Endodermal cell (in vitro differentiated cells): ENCODE measurements at regions not wholly inside any gene's neighbourhood (a gene's known extent, or its start where the extent isn't known, plus 50 kb on each side); places are given as distances from the start of the nearest gene placed in this dataset.

ENCODE experiments used
- DNase-seq: peaks from one replicate; pipeline ENCODE4 v3.0.0-alpha.2; 2017
- H3K27ac ChIP-seq: 2 replicates; pipeline ENCODE4 v1.5.1; 2013; ENCODE audit warnings: mild to moderate bottlenecking, low read depth, low read length, moderate library complexity
- H3K27me3 ChIP-seq: 2 replicates; pipeline ENCODE4 v1.6.1; 2013; ENCODE audit warnings: mild to moderate bottlenecking, low read length, moderate library complexity; ENCODE audit not compliant: insufficient read depth, control insufficient read depth, poor library complexity, severe bottlenecking
- H3K36me3 ChIP-seq: 2 replicates; pipeline ENCODE4 v1.7.0; 2013; ENCODE audit warnings: mild to moderate bottlenecking, low read length, moderate library complexity; ENCODE audit not compliant: control insufficient read depth, insufficient read depth
- H3K4me1 ChIP-seq: one replicate; pipeline ENCODE4 v1.7.0; 2013; ENCODE audit warnings: low read length; ENCODE audit not compliant: control insufficient read depth, insufficient read depth
- H3K4me3 ChIP-seq: 2 replicates; pipeline ENCODE4 v1.5.1; 2013; ENCODE audit warnings: mild to moderate bottlenecking, low read length, moderate library complexity
- H3K9ac ChIP-seq: 2 replicates; pipeline ENCODE4 v1.6.1; 2013; ENCODE audit warnings: mild to moderate bottlenecking, low read length, moderate library complexity; ENCODE audit not compliant: poor library complexity, severe bottlenecking; ENCODE audit errors: extremely low read depth
- H3K9me3 ChIP-seq: 2 replicates; pipeline ENCODE4 v1.6.1; 2013; ENCODE audit warnings: mild to moderate bottlenecking, low read length, moderate library complexity; ENCODE audit not compliant: control insufficient read depth
- H3K27ac Mint-ChIP-seq: 2 replicates; pipeline ENCODE4 v1.8.0; 2020; ENCODE audit warnings: mixed read lengths
- H3K27me3 Mint-ChIP-seq: 2 replicates; pipeline ENCODE4 v1.8.0; 2021; ENCODE audit warnings: mild to moderate bottlenecking, mixed read lengths; ENCODE audit not compliant: insufficient read depth
- H3K36me3 Mint-ChIP-seq: 2 replicates; pipeline ENCODE4 v1.8.0; 2020; ENCODE audit warnings: low read depth, mixed read lengths
- H3K4me1 Mint-ChIP-seq: 2 replicates; pipeline ENCODE4 v1.8.0; 2020; ENCODE audit warnings: mixed read lengths
- H3K4me3 Mint-ChIP-seq: 2 replicates; pipeline ENCODE4 v1.8.0; 2020; ENCODE audit warnings: mild to moderate bottlenecking, moderate library complexity, mixed read lengths
- H3K9me3 Mint-ChIP-seq: 2 replicates; pipeline ENCODE4 v1.8.0; 2020; ENCODE audit warnings: mild to moderate bottlenecking, mixed read lengths
- CTCF ChIP-seq: fragments of 200-600 bp; sonication (generic); conservative IDR thresholded peaks from 2 replicates; pipeline ENCODE4 v1.5.0; 2021; ENCODE audit warnings: antibody characterized with exemption, mild to moderate bottlenecking
- WGBS, 2 experiments: methylation state at CpG; one replicate each; pipeline versions ENCODE4 v1.1.5 to v1.1.7; 2013; ENCODE audit warnings: missing lambda C conversion rate in 2 of 2, mixed read lengths in 1 of 2; ENCODE audit not compliant: insufficient coverage in 1 of 2, insufficient read length in 1 of 2; 5-methylcytosine and 5-hydroxymethylcytosine counted together

- Mint-ChIP-seq H3K4me3 (no peak overlapping the region), H3K27ac (no peak overlapping the region), H3K9me3 (no peaks in the 10 kb centered on the region), H3K36me3 (no peaks in the 10 kb centered on the region), H3K27me3 (peaks cover 6% of the 10 kb centered on the region), H3K4me1 (no peaks in the 10 kb centered on the region)
- DNase-seq = no peak
- Histone ChIP-seq H3K27ac (no peak overlapping the region), H3K36me3 (no peaks in the 10 kb centered on the region), H3K9me3 (no peaks in the 10 kb centered on the region), H3K4me3 (no peak overlapping the region), H3K4me1 (no peaks in the 10 kb centered on the region), H3K9ac (no peak overlapping the region), H3K27me3 (peaks cover 5% of the 10 kb centered on the region)
- no peak for TF ChIP-seq CTCF
Measured at GRCh38 chr4:174080361-174080760, 203.1 kb downstream of the FBXO8 start.

GRCh38 chr4:174071595-174071994 is 211.9 kb downstream of the FBXO8 start:
- H3K27ac ChIP-seq = no peak overlapping the region
- no peak for DNase-seq
- no peaks in the 10 kb centered on the region for H3K36me3 ChIP-seq
- Mint-ChIP-seq H3K36me3 (no peaks in the 10 kb centered on the region), H3K27me3 (peaks cover 6% of the 10 kb centered on the region), H3K4me3 (no peak overlapping the region), H3K27ac (no peak overlapping the region), H3K9me3 (no peaks in the 10 kb centered on the region), H3K4me1 (no peaks in the 10 kb centered on the region)
- no peak overlapping the region for H3K4me3 ChIP-seq
- H3K9me3 ChIP-seq = no peaks in the 10 kb centered on the region
- no peaks in the 10 kb centered on the region for H3K27me3 ChIP-seq
- TF ChIP-seq CTCF = no peak
- no peaks in the 10 kb centered on the region for H3K4me1 ChIP-seq
- no peak overlapping the region for H3K9ac ChIP-seq

GRCh38 chr4:174069848-174070330 is 213.6 kb downstream of the FBXO8 start:
- H3K4me3 ChIP-seq = no peak overlapping the region
- no peaks in the 10 kb centered on the region for H3K9me3 ChIP-seq
- H3K4me1 ChIP-seq = no peaks in the 10 kb centered on the region
- Mint-ChIP-seq H3K4me1 (no peaks in the 10 kb centered on the region), H3K4me3 (no peak overlapping the region), H3K9me3 (no peaks in the 10 kb centered on the region), H3K27me3 (peaks cover 6% of the 10 kb centered on the region), H3K36me3 (no peaks in the 10 kb centered on the region), H3K27ac (no peak overlapping the region)
- no peaks in the 10 kb centered on the region for H3K27me3 ChIP-seq
- no peak overlapping the region for H3K9ac ChIP-seq
- TF ChIP-seq CTCF = no peak
- H3K27ac ChIP-seq = no peak overlapping the region
- DNase-seq = no peak
- WGBS, 2 experiments = 89% methylated on average over 2 of the region's 2 CpGs; no CpG with 5 or more reads in 1 of the 2 experiments
- H3K36me3 ChIP-seq = no peaks in the 10 kb centered on the region
